ENCODE measurements at regions not wholly inside any gene's neighbourhood (a gene's known extent, or its start where the extent isn't known, plus 50 kb on each side); places are given as distances from the start of the nearest gene placed in this dataset.

DNA sequence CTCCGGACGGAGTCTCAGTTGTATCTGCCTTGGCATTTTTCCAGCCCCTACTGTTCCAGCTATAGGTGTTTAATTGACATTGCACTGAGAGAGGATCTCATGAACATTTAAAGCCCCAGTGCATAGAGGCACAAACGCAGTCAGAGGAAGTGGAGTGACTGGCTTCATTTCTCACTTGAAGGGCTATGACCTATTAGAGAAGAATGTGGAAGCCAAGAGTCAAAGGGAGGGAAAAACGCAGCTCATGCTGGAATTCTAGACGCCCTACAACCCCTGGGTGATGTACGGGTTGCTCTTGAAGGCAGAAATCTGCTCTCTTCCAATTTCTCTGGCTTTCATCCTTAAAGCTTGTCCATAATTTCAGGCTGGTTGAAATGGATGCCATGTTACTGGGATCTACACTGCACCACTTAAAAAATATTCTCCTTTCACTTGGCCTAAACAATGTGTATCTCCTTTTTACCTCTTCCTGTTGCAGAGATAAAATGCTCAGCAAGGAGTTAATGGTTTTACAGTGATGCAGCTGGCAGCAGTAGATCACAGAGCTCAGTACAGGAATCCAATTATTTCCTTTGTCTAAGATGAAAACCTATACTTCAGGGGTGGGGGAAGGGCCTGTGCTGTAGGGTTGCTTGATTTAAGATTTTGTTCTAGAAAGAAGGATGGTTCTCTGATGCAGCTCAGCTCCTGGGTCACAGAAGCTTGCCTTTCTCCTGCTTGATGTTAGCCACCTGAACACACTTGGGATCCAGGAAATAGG lies 61.8 kb upstream of the MAMDC2 start:
- no peak overlapping the region for H3K4me3 ChIP-seq (ENCODE audit: low read length)
- TF ChIP-seq, protein P1, sequence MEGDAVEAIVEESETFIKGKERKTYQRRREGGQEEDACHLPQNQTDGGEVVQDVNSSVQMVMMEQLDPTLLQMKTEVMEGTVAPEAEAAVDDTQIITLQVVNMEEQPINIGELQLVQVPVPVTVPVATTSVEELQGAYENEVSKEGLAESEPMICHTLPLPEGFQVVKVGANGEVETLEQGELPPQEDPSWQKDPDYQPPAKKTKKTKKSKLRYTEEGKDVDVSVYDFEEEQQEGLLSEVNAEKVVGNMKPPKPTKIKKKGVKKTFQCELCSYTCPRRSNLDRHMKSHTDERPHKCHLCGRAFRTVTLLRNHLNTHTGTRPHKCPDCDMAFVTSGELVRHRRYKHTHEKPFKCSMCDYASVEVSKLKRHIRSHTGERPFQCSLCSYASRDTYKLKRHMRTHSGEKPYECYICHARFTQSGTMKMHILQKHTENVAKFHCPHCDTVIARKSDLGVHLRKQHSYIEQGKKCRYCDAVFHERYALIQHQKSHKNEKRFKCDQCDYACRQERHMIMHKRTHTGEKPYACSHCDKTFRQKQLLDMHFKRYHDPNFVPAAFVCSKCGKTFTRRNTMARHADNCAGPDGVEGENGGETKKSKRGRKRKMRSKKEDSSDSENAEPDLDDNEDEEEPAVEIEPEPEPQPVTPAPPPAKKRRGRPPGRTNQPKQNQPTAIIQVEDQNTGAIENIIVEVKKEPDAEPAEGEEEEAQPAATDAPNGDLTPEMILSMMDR (conservative IDR thresholded peaks at IDR 0.05; ENCODE audit: low read length): no peak
- DNase-seq (ENCODE audit: low read depth): peak; percentile 57

DNA sequence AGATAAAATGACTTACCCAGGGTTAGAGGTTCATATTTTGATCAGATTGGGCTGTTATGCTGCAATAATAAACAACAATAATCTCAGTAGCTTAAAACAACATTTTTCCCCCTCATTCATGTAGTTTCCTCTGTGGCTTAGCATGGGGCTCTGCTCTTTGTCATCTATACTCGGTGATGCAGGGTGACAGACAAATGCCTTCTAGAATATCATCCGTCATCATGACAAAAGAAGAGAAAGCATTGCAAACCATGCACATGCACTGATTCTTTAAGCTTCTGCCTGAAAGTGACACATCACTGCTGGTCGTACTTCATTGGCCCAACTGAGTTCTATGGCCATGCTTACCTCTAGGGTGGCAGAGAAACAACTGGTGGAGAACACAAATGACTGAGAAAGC lies 58.8 kb upstream of the MAMDC2 start:
- DNase-seq (ENCODE audit: low read depth): no peak
- H3K4me3 ChIP-seq (ENCODE audit: low read length): no peak overlapping the region
- TF ChIP-seq, protein P1 (conservative IDR thresholded peaks at IDR 0.05; ENCODE audit: low read length): no peak

DNA sequence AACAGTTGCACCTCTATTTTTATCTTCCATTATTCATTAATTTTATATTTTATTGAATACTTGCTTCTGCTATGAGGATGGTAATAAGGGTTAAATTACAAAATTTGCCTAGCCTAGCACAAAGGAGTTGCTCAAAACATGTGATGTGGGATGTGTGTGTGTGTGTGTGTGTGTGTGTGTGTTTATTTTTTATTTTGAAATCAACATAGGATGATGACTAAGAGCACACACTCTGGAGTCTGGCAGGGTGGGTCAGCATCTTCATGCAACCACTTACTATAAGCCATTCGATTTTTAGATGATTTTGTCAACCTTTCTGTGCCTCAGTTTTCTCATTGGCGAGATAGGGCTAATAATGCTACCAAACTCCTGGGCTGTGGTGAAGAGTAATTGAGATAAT lies 57.7 kb upstream of the MAMDC2 start:
- H3K4me3 ChIP-seq (ENCODE audit: low read length): no peak overlapping the region
- no peak for DNase-seq (ENCODE audit: low read depth)
- TF ChIP-seq, protein P1 (conservative IDR thresholded peaks at IDR 0.05; ENCODE audit: low read length): no peak

DNA sequence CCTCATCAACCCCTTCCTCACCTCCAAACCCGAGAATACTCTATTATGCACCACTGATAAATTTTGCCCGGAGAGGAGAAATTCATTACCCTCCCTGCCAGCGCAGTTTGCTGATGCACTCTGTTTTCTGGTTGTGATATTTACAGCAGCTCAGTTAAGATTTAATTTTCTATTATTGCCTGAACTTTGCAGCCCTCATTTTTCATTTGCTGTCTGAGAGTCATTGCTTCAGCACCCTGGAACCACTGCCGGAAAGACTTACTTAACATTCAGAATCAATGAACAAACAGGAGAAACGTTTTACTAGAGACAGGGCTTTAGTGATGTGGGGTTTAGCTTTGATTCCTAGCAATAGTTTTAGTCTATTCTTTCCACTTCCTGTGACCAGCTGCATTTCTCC lies 56.7 kb upstream of the MAMDC2 start:
- TF ChIP-seq, protein P1 (conservative IDR thresholded peaks at IDR 0.05; ENCODE audit: low read length): no peak

DNA sequence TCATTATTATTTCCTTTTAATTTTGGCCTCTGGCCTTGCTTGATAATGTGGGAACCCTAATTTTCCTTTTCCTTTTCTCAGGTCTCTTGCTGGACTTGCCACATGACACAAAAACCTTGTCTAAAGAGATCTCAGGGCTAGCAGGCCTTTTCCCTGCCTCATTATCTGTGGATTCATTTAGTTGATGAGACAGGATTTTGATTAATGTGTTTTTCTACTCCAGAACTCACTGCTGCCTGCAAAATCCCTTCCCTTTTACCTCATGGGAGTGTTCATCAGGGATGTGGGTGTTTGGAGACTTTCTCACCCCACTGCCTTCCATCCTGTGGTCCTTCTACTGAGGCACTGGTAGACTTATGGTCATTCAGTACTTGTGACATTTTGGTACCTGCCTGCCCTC lies 56.2 kb upstream of the MAMDC2 start:
- TF ChIP-seq, protein P1 (conservative IDR thresholded peaks at IDR 0.05; ENCODE audit: low read length): no peak
- no peak for DNase-seq (ENCODE audit: low read depth)
- H3K4me3 ChIP-seq (ENCODE audit: low read length): no peak overlapping the region

More for the DNA sequence above, 56.7 kb upstream of the MAMDC2 start:
- DNase-seq (ENCODE audit: low read depth): no peak
- no peak overlapping the region for H3K4me3 ChIP-seq (ENCODE audit: low read length)

DNA sequence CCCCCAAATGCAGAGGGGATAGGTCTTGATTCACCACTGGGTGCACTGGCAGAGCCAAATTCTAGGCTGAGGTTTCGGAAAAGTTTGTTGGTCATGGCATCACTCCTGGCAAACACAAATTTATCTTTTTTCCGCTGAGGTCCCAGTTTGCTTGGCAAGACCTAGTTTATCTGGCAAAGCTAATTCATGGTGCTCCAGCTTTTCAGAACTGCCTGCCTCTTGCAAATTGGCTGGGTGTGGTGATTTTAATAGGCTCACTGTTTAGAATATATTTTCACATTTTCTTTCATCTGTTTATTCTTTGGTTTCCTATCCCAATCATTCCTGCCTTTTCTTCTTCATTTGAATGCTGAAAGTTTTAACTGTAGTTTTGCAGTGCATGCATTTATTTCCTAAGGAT lies 50.5 kb upstream of the MAMDC2 start:
- TF ChIP-seq, protein P1 (conservative IDR thresholded peaks at IDR 0.05; ENCODE audit: low read length): no peak
- DNase-seq (ENCODE audit: low read depth): no peak
- no peak overlapping the region for H3K4me3 ChIP-seq (ENCODE audit: low read length)

Data from AG10803 (cell line).